HL-60 (cell line): ENCODE measurements at regions not wholly inside any gene's neighbourhood (a gene's known extent, or its start where the extent isn't known, plus 50 kb on each side); places are given as distances from the start of the nearest gene placed in this dataset.
A peak's percentile ranks its signal among the peaks of the same experiment; 100 is the strongest.

Experiments
- DNase-seq, 2 experiments: peaks; one replicate each; pipeline ENCODE4 v3.0.0-alpha.2; 2010 to 2020; ENCODE audit warnings: low read depth in 1 of 2, low spot score in 1 of 2
- H3K27ac ChIP-seq: fragments of 250-450 bp; sonication (Bioruptor Pico); replicated peaks from 2 replicates; pipeline ENCODE4 v1.5.1; 2020; ENCODE audit warnings: mild to moderate bottlenecking, moderate library complexity
- H3K27me3 ChIP-seq: fragments of 250-450 bp; sonication (Bioruptor Pico); 2 replicates; pipeline ENCODE4 v1.5.1; 2021; ENCODE audit warnings: mild to moderate bottlenecking, moderate library complexity; ENCODE audit not compliant: insufficient read depth, poor library complexity, severe bottlenecking
- H3K4me3 ChIP-seq: replicated peaks from 2 replicates; pipeline ENCODE4 v1.5.1; 2011; ENCODE audit warnings: mild to moderate bottlenecking, control low read depth, low read length; ENCODE audit not compliant: insufficient read depth
- CTCF ChIP-seq: IDR thresholded peaks from one replicate; pipeline ENCODE4 v1.5.1; 2011; ENCODE audit warnings: low read length, control low read depth, inconsistent platforms; ENCODE audit not compliant: insufficient read depth
- GABPA ChIP-seq: IDR thresholded peaks from 2 replicates; pipeline ENCODE4 v1.6.1; 2012; ENCODE audit warnings: low read depth
- POLR2AphosphoS5 ChIP-seq: IDR thresholded peaks from 2 replicates; pipeline ENCODE4 v1.6.1; 2012; ENCODE audit warnings: low read depth
- SPI1 ChIP-seq: IDR thresholded peaks from 2 replicates; pipeline ENCODE4 v1.6.1; 2012; ENCODE audit warnings: low read depth, mild to moderate bottlenecking, borderline replicate concordance
- TF ChIP-seq, protein P1 (sequence below): IDR thresholded peaks from 2 replicates; pipeline ENCODE4 v1.6.1; 2012; ENCODE audit warnings: low read depth; ENCODE audit not compliant: insufficient replicate concordance

- peak; percentile 95 to 99 for DNase-seq
- peak; percentile 94 for TF ChIP-seq SPI1
- TF ChIP-seq GABPA, result 0 out of 2 replicates have a peak, but pooled peaks have one; percentile 24
- TF ChIP-seq POLR2AphosphoS5, result peak; percentile 67; the same call in 1 of the 2 replicates
- TF ChIP-seq CTCF, result no peak
- TF ChIP-seq, protein P1, sequence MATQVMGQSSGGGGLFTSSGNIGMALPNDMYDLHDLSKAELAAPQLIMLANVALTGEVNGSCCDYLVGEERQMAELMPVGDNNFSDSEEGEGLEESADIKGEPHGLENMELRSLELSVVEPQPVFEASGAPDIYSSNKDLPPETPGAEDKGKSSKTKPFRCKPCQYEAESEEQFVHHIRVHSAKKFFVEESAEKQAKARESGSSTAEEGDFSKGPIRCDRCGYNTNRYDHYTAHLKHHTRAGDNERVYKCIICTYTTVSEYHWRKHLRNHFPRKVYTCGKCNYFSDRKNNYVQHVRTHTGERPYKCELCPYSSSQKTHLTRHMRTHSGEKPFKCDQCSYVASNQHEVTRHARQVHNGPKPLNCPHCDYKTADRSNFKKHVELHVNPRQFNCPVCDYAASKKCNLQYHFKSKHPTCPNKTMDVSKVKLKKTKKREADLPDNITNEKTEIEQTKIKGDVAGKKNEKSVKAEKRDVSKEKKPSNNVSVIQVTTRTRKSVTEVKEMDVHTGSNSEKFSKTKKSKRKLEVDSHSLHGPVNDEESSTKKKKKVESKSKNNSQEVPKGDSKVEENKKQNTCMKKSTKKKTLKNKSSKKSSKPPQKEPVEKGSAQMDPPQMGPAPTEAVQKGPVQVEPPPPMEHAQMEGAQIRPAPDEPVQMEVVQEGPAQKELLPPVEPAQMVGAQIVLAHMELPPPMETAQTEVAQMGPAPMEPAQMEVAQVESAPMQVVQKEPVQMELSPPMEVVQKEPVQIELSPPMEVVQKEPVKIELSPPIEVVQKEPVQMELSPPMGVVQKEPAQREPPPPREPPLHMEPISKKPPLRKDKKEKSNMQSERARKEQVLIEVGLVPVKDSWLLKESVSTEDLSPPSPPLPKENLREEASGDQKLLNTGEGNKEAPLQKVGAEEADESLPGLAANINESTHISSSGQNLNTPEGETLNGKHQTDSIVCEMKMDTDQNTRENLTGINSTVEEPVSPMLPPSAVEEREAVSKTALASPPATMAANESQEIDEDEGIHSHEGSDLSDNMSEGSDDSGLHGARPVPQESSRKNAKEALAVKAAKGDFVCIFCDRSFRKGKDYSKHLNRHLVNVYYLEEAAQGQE, result no peak
- H3K27ac ChIP-seq, result peak overlapping the region; percentile 50
- H3K4me3 ChIP-seq, result no peak overlapping the region
- no peaks in the 10 kb centered on the region for H3K27me3 ChIP-seq
Measured at GRCh38 chr6:6840831-6841291, 252.3 kb downstream of the LY86 start.

GRCh38 chr6:6841571-6841970, 253.1 kb downstream of the LY86 start:
- no peak for TF ChIP-seq CTCF
- TF ChIP-seq, protein P1, result no peak
- TF ChIP-seq SPI1, result no peak
- no peak for TF ChIP-seq POLR2AphosphoS5
- TF ChIP-seq GABPA, result no peak
- Histone ChIP-seq H3K27ac (peak overlapping the region; percentile 50), H3K4me3 (no peak overlapping the region), H3K27me3 (no peaks in the 10 kb centered on the region)
- DNase-seq, result peak in 1 of 2 experiments; percentile 47

DNA sequence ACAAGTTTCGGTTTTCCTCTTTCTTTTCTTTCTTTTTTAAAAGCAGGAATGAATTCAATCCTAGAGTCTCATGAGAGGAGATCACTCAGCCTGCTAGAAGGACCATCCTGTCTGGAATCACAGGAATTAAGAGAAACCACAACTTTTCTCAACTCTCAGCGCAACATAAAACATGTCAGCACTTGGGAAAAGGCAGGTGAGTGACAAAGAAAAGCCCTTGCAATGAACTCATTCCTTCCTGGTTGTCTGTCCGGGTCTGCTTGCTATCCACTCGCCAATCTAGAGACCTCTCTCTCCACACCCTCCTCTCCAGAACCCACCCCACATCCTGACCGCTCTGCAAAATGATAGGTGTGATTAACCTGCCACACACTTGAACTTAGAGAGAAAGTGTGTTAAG, 253.8 kb downstream of the LY86 start:
- no peak for DNase-seq
- Histone ChIP-seq H3K27me3 (no peaks in the 10 kb centered on the region), H3K27ac (no peak overlapping the region), H3K4me3 (no peak overlapping the region)
- TF ChIP-seq CTCF (no peak), POLR2AphosphoS5 (no peak), GABPA (no peak)
- TF ChIP-seq, protein P1, result no peak
